GM12874 (cell line): ENCODE measurements at regions not wholly inside any gene's neighbourhood (a gene's known extent, or its start where the extent isn't known, plus 50 kb on each side); places are given as distances from the start of the nearest gene placed in this dataset.

Experiments used
- TF ChIP-seq, protein P1 (sequence below): IDR thresholded peaks from 2 replicates; pipeline ENCODE4 v1.5.1; 2011; ENCODE audit warnings: low read depth, mild to moderate bottlenecking, control low read depth, low read length, moderate library complexity; ENCODE audit not compliant: insufficient read depth

DNA sequence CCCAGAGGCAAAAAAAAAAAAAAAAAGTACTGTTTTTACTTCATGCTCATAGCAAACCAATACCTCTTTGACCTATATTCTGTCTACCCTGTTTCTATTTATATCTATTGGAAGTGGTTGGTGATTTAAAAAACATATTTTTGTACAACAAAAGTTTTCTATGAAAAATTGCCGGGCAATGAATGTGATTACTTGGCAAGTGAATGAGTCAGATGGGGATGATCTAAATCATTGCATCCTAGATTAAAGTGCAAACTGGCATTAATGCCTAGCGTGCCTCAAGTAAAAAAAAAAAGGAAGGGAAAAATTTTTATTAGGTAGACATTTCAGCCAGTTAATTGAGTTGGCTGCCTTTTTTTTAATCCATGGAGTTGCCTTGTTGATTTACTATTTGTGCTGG, 500.6 kb downstream of the KCTD12 start:
- TF ChIP-seq, protein P1, sequence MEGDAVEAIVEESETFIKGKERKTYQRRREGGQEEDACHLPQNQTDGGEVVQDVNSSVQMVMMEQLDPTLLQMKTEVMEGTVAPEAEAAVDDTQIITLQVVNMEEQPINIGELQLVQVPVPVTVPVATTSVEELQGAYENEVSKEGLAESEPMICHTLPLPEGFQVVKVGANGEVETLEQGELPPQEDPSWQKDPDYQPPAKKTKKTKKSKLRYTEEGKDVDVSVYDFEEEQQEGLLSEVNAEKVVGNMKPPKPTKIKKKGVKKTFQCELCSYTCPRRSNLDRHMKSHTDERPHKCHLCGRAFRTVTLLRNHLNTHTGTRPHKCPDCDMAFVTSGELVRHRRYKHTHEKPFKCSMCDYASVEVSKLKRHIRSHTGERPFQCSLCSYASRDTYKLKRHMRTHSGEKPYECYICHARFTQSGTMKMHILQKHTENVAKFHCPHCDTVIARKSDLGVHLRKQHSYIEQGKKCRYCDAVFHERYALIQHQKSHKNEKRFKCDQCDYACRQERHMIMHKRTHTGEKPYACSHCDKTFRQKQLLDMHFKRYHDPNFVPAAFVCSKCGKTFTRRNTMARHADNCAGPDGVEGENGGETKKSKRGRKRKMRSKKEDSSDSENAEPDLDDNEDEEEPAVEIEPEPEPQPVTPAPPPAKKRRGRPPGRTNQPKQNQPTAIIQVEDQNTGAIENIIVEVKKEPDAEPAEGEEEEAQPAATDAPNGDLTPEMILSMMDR, result no peak

DNA sequence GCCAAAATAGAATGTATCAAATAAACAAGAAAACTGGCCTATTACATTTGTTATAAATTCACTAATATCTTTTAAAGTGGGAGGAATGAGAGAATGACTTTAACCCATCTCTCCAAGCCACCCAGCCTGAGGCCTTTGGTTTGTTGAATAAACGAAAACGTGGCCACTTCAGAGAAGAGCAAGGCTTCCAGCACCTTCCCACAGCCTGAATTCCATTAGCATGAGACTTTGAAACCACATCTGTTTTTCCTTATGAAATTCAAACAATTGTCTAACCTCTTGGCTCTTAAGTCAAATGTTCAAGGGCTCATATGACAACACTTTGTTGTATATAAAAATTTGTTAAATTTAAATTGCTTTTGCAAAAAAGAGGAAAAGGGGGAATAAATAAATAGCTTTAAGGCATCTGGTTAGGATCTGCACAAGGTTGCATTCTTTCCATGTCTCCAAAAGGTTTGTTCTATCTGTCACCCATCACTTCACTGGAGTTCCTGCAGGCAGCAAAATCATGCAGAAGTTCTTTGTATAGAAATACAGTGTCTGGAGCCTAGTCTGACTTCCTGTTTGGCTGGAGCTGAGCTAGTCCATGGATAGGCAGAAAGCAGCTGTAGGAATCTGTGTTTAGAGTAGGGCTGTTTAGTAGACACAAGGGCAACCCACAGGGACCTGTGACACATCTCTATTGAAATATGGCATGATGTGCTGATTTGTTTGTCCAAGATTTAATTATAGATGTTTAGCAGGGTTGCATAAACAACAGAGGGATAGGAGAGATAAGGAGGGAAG, 502.3 kb downstream of the KCTD12 start:
- TF ChIP-seq, protein P1, result no peak

DNA sequence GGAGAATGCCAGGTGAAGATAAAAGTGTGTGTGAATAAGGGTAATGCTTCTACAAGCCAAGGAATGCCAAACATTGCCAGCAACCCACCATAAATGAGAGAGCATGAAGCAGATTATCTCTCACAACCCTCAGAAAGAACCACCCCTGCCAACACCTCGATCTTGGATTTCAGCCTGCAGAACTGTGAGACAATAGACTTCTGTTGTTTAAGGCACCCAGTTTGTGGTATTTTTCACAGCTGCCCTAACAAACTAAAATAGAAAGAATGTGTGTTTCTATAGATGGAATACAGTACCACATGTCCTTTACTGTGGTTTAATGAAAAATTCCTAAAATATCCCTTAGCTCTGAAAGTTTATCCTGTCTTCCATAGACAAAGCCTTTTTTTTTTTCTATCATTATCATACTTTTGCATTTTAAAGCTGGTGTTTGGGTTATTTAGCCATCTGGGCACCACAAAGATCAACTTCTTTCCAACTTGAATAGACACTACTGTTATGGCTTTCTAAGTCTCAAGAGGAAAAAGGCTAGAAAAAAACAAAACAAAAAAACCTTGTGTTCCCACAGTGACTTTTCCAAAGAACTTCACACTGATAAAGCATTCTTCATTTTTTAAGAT, 505.6 kb downstream of the KCTD12 start:
- TF ChIP-seq, protein P1, result no peak

DNA sequence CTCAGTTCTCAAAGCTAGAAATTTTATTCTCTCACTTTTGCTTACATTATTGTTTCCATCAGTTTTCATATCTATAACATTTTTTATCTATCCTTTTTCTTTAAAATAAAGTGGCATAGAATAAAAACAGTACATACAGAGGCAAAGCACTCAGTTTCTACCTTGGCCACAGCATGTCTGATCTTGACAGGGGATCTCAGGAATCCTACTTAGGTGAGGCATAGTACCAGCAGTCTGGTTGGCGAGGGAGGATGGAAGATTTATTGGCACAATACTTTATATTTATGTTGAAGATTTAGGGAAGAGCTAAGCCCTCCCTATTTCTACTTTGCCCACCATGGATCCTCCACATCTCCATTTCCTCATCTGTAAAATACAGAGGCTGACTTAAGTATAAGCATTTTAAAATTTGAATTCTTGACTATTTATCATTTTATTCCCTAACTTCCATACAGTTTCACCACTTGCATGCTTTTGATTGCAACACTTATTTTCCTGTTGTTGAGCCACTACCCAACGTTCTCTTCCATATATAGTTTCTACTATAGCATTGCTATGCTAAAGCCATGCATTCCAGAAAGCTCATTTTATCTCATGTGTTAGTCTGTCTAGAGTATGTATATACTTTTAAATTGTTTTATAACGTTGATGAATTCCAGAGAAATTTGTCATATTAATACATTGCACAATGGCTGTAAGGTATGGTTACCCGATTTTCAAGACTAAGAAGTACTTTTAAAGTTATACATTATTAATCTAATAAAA, 506.7 kb downstream of the KCTD12 start:
- TF ChIP-seq, protein P1, result no peak

DNA sequence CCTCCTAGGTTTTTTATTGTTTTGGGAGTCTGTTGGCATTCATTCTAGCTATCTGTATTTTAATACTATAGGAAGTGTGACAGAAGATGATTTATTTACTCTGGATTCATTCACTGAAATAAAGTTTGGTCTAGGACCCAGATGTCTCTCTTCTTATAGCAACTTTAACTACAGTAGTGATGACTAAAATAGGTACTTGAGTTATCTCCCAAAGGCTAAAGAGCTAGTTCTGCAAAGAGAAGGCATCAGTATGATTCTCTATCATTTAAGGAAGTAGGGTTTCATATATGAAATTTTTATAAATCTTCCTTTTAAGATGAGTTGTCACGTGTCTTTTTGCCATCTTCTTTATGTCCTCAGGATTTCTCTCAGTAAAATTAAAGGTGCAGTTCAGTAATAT, 507.4 kb downstream of the KCTD12 start:
- TF ChIP-seq, protein P1, result no peak

DNA sequence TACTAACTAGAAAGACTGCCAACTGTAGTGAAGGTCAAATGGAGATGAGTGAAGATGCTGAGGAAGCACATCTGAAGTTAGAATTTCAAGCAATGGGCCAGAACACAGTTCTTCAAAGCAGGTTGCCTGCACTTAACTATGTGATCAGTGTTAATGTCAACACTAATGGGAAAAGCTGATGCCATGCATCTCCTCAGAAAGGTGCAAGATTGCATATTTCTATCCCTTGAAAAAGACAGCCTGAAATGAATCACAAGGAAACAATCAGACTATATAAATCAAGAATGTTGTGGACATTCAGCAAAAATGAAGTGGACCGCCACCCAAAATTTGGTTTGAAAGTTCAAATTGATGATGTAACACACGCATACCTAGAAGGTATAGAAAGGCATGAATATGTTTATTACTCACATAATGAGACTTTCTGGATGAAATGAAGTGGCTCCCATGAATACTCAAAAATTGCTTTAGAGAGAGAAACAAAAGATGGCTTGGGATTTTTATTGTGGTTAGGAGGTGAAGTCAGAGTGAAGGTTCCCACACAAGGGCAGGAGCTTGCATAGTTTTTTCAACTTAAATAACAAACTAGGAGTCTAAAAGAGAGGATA, 522.4 kb downstream of the KCTD12 start:
- TF ChIP-seq, protein P1, result no peak

DNA sequence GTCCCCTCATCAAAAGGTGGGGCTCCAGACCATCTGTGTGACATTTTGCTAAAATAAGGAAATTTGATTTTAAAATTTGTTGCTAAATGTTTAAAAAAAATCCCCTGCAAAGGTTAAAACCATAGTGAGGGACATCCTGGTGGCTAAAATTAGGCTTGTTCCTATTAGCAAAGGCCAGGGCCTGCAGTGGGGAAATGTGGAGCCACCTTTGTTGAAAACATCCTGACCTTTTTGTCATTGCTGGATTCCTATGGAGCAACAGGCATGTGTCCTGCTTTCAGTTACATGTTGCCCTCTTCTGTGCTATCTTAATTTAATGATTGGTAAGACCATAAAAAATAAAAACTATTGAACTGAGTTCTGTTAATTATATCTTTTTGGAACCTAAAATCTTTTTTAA, 524.3 kb downstream of the KCTD12 start:
- TF ChIP-seq, protein P1, result no peak
